Right atrium auricular region (tissue), 2 donors: ENCODE measurements at regions not wholly inside any gene's neighbourhood (a gene's known extent, or its start where the extent isn't known, plus 50 kb on each side); places are given as distances from the start of the nearest gene placed in this dataset.
"Not testable (repeated sequence)": the region's sequence is repeated elsewhere in the genome, so short reads cannot be mapped to it uniquely, and the experiment has no call there.

Experiments
- DNase-seq: peaks from one replicate; pipeline ENCODE4 v3.0.0-alpha.2; 2019; ENCODE audit warnings: low spot score
- H3K27ac ChIP-seq, 2 donors: fragments of 200-600 bp; sonication (generic); 1 replicate in 1 of 2; 2 replicates in 1 of 2; pipeline ENCODE4 v1.5.1; 2016 to 2019
- H3K27me3 ChIP-seq, 2 donors: fragments of 200-600 bp; sonication (generic); one replicate each; pipeline versions ENCODE4 v1.5.1 to v1.6.0; 2017 to 2019
- H3K36me3 ChIP-seq: fragments of 200-600 bp; sonication (generic); one replicate; pipeline ENCODE4 v1.5.1; 2016
- H3K4me1 ChIP-seq, 2 donors: fragments of 200-600 bp; sonication (generic); one replicate each; pipeline versions ENCODE4 v1.5.1 to v1.6.0; 2017 to 2019
- H3K4me3 ChIP-seq, 2 donors: fragments of 200-600 bp; sonication (generic); 1 replicate in 1 of 2; 2 replicates in 1 of 2; pipeline ENCODE4 v1.5.1; 2017 to 2019; ENCODE audit warnings: mild to moderate bottlenecking in 1 of 2, moderate library complexity in 1 of 2
- H3K9me3 ChIP-seq, 2 donors: fragments of 200-600 bp; sonication (generic); one replicate each; pipeline ENCODE4 v1.5.1; 2019
- TF ChIP-seq, protein P1 (sequence below), 2 donors: fragments of 200-600 bp; sonication (generic); IDR thresholded peaks; one replicate each; pipeline ENCODE4 v1.5.1; 2019; ENCODE audit warnings: antibody characterized with exemption in 2 of 2

DNA sequence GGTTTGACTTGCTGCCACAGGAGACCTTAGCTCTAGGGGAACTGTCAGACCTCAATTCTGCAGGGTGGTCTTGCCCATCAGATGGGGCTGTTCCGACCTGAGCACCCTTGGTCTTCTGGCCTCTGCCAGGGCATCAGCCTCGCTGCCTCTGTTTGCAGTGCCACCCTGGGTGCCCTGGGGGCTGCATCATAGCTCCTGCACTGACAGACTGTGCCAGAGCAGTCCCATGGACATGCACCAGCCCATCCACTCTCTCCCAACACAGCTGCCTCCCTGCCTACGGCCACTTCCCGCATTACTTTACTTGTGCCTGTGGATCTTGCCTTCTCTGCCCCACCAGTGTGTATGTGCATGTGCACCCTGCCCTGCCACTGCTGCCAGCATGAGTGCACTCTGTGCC lies 884.7 kb upstream of the ARRDC3 start:
- TF ChIP-seq, protein P1, sequence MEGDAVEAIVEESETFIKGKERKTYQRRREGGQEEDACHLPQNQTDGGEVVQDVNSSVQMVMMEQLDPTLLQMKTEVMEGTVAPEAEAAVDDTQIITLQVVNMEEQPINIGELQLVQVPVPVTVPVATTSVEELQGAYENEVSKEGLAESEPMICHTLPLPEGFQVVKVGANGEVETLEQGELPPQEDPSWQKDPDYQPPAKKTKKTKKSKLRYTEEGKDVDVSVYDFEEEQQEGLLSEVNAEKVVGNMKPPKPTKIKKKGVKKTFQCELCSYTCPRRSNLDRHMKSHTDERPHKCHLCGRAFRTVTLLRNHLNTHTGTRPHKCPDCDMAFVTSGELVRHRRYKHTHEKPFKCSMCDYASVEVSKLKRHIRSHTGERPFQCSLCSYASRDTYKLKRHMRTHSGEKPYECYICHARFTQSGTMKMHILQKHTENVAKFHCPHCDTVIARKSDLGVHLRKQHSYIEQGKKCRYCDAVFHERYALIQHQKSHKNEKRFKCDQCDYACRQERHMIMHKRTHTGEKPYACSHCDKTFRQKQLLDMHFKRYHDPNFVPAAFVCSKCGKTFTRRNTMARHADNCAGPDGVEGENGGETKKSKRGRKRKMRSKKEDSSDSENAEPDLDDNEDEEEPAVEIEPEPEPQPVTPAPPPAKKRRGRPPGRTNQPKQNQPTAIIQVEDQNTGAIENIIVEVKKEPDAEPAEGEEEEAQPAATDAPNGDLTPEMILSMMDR (IDR thresholded peaks at IDR 0.05): no peak
- Histone ChIP-seq H3K36me3 (no peaks in the 10 kb centered on the region), H3K9me3 (no peaks in the 10 kb centered on the region), H3K27ac (no peak overlapping the region), H3K4me1 (no peaks in the 10 kb centered on the region), H3K4me3 (no peak overlapping the region), H3K27me3 (no peaks in the 10 kb centered on the region)
- DNase-seq: no peak

DNA sequence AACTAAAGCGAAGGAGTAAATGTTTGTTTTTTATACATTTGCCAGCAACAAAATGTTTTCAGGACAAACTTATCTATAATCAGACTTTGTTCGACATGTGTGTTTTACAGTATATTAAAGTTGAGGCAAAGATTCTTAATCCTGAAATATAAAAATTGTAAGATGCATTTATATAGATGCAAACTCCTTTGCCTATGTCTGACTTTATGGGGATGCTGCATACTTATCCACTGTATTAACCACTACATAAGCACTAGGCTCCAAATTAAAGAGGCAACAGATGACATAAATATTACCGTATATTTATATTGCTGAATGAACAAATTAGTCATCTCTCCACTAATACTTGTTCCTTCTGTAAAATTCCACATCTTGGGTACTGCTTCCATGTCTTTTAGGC lies 882.7 kb upstream of the ARRDC3 start:
- no peak overlapping the region for H3K4me3 ChIP-seq
- TF ChIP-seq, protein P1 (IDR thresholded peaks at IDR 0.05): no peak
- no peaks in the 10 kb centered on the region for H3K27me3 ChIP-seq
- H3K4me1 ChIP-seq: no peaks in the 10 kb centered on the region
- H3K36me3 ChIP-seq: no peaks in the 10 kb centered on the region
- no peak for DNase-seq
- no peaks in the 10 kb centered on the region for H3K9me3 ChIP-seq
- no peak overlapping the region for H3K27ac ChIP-seq

DNA sequence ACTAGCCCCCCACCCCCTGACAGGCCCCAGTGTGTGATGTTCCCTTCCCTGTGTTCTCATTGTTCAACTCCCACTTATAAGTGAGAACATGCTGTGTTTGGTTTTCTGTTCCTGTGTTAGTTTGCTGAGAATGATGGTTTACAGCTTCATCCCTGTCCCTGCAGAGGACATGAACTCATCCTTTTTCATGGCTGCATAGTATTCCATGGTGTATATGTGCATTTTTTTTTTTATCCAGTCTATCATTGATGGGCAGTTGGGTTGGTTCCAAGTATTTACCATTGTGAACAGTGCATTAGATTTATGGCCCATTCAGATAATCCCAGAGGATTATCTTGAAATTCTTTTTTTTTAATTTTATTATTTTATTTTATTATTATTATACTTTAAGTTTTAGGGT lies 872.5 kb upstream of the ARRDC3 start:
- not testable (repeated sequence) for H3K9me3 ChIP-seq, H3K4me3 ChIP-seq, DNase-seq, H3K27me3 ChIP-seq, H3K36me3 ChIP-seq, H3K4me1 ChIP-seq, H3K27ac ChIP-seq

DNA sequence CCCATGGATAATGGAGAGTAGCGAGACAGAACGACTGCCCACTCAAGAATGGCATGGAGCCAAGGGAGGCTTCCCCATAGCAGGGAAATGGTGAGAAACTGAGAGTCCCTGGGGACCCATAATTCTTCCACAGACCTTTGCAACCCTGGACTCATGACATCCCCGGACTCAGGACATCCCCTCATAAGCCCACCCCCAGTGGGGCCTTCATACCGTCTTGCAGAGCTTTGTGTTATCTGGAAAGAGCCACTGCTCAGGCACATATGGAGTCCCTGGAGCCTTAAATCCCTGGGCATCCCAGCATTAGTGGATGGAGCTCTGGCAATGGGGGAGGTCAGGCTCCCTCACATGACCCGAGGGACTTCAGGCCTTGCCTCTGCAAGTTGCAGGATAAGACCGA lies 865.4 kb upstream of the ARRDC3 start:
- TF ChIP-seq, protein P1 (IDR thresholded peaks at IDR 0.05): no peak

DNA sequence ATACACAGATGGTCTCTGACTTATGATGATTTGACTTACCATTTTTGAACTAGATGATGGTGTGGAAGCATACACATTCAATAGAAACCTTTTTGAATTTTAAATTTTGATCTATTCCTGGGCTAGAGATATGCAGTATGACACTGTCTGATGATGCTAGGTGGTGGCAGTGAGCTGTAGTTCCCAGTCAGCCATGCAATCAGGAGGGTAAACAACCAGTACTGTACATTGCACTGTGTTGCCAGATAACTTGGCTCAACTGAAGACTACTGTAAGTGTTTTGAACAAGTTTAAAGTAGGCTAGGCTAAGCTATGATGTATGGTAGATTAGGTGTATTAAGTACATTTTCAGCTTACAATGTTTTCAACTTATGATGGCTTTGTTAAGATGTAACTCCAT lies 859.1 kb upstream of the ARRDC3 start:
- DNase-seq: no peak
- no peak overlapping the region for H3K4me3 ChIP-seq
- no peaks in the 10 kb centered on the region for H3K27me3 ChIP-seq
- H3K4me1 ChIP-seq: no peaks in the 10 kb centered on the region
- H3K27ac ChIP-seq: no peak overlapping the region
- TF ChIP-seq, protein P1 (IDR thresholded peaks at IDR 0.05): no peak
- H3K36me3 ChIP-seq: no peaks in the 10 kb centered on the region
- H3K9me3 ChIP-seq: no peaks in the 10 kb centered on the region

More for the DNA sequence above, 865.4 kb upstream of the ARRDC3 start:
- H3K27ac ChIP-seq: no peak overlapping the region
- no peak for DNase-seq
- H3K9me3 ChIP-seq: peaks cover 0 to 14% of the 10 kb centered on the region in 2 donors
- H3K27me3 ChIP-seq: no peaks in the 10 kb centered on the region
- no peaks in the 10 kb centered on the region for H3K4me1 ChIP-seq
- no peak overlapping the region for H3K4me3 ChIP-seq
- H3K36me3 ChIP-seq: no peaks in the 10 kb centered on the region

DNA sequence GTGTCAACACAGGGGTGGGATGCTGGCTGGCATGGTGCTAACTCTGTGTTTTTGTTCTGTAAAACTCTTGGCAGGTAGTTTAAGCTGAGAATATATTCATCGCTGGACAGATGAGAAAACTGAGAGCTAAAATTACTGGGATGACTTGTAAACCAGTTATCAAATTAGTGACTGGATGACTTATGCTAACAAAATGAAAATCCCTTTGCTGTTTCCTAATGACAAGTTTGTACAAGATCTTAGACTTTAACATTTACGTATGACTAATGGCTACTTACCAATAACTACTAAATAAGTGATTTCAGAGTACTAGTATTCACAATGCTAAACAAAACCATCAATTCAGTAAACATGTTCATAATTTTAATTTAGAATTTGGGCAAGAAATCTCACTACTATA lies 854.8 kb upstream of the ARRDC3 start:
- TF ChIP-seq, protein P1 (IDR thresholded peaks at IDR 0.05): no peak
- H3K36me3 ChIP-seq: no peaks in the 10 kb centered on the region
- DNase-seq: no peak
- no peaks in the 10 kb centered on the region for H3K4me1 ChIP-seq
- H3K4me3 ChIP-seq: no peak overlapping the region
- H3K27me3 ChIP-seq: no peaks in the 10 kb centered on the region
- no peaks in the 10 kb centered on the region for H3K9me3 ChIP-seq
- H3K27ac ChIP-seq: no peak overlapping the region
